Body of pancreas (tissue), 4 donors: ENCODE measurements at regions not wholly inside any gene's neighbourhood (a gene's known extent, or its start where the extent isn't known, plus 50 kb on each side); places are given as distances from the start of the nearest gene placed in this dataset.

Experiments
- CTCF ChIP-seq, 7 experiments: fragments of 450-650 bp in 4 of 7; fragments of 200-600 bp in 3 of 7; sonication (generic) in 3 of 7; IDR thresholded peaks; one replicate each; pipeline ENCODE4 v1.5.1; 2016 to 2019; ENCODE audit warnings: antibody characterized with exemption in 7 of 7
- POLR2A ChIP-seq, 3 donors: fragments of 450-650 bp; IDR thresholded peaks; one replicate each; pipeline ENCODE4 v1.6.1; 2016; ENCODE audit warnings: antibody characterized with exemption in 3 of 3, mild to moderate bottlenecking in 2 of 3

- no peak for TF ChIP-seq POLR2A (IDR thresholded peaks at IDR 0.05)
- no peak for TF ChIP-seq CTCF (IDR thresholded peaks at IDR 0.05)
These were observed 143.9 kb downstream of the ESM1 start for GRCh38 chr5:54841481-54841880.
